ENCODE measurements at regions not wholly inside any gene's neighbourhood (a gene's known extent, or its start where the extent isn't known, plus 50 kb on each side); places are given as distances from the start of the nearest gene placed in this dataset.

DNA sequence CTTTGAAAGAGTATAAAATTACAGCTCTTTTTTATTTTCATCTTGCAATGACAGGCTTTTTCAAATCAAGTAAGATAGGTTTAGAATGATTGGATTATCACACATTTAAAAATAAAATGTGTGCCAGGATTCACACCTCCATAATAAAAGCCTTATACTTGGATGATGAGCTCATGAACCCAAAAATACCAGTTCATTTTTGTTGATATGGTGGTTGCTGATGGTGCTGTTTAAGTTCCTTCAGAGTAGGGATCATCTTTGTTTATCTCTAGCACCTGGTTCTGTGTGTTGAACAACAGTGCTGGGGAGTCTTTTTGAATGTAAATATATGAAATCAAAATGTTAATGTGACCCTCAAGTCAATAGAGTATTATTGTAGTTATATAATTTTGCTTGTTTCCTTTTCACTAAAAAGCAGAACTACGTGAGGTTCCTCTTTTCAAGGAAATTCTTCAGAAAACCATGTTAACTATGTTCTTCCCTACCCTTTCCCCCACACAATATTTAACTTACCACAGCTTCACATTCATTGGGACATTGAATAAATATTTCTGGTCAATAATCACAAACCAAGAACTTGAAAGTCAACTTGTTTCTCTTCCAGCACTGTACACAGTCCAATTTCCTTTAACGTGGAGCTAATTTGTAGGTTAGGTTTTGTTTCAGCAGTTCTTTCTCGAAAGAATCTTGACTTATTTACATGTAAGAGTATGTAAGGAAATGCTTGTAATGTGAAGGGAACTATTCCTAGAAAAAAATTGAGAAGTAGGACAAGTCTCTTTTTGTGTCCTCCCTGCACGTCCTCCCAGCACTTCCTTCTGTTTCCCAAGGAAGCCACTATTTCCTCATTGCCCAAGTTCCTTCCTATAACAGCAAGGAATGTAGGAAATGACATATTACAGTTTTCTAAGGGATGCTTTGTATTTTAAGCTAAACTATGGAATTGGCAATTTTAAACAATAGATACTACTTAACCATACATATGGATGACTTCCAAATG is 945.9 kb upstream of the CITED2 start:
- DNase-seq (ENCODE audit: low read depth): no peak

DNA sequence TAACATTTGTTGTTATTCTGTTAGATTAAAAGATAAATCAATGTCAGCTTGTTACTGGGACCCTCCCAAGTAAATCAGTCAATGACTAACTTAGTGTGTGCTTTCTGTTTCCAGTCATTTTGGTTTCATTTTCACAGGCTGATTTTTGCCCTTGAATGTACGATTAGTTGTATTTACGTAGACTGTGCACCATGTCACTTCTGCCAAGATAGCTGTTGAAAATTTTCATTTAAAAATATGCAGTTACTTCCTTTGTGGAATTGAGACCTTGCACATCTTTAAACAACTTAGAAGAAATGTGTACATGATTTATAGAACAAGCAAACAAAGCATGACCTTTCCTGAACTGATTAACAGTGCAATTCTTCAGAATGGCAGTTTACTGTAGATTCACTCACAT is 944.8 kb upstream of the CITED2 start:
- DNase-seq (ENCODE audit: low read depth): no peak

DNA sequence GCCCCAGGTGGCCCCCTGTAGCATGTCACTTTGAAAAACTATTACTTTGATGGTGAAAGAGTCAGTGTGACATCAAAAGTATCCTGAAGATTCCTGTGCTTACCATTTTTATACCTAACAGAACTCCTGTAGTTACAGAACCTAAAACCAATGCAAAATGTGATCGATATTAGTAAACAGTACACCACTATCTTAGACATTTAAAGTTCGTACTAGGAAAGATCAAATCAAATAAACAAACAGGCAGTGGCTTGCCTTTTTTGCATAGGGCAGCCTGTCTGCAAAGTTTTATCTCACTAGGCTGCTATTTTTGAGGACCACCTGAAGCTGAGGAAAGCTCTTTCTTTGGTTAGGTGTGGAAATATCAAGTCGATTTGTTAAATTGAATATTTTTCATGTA is 944.0 kb upstream of the CITED2 start:
- DNase-seq (ENCODE audit: low read depth): no peak

DNA sequence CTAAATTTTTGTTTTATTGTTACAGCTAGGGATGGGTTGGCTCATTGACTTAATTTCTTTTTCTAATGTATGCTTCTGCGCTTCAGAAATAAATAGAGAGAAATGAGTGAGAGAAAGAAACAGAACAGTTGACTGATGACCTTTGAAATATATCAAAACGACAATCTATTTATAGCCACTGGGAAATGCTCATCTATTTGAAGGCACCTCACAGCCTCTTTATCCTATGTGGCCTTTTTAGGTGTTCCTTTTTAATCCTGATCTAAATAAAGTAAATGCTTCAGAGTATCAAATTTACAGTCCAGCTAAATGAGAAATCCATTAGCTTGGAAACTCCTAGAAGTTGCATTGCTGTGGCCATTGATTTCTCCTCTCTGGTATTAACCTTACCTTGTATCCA is 943.5 kb upstream of the CITED2 start:
- no peak for DNase-seq (ENCODE audit: low read depth)

DNA sequence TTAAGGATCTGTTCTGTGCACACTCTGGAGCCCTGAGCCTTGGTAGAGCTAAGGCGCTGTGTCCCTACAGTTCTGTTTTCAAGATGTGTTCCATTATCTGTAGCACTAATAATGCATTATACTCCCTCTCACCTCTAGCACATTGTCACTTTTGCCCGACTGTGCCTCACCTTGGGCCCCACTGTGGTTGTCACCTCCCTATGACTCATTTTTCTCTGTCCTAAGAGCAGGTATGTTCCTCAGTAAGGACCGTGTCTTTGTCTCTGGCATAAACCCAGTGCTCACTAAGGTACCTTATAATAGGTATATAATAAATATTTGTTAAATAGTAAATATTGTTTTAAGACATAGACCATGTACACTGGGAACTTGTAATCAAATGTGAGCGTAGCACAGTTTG is 942.5 kb upstream of the CITED2 start:
- no peak for DNase-seq (ENCODE audit: low read depth)

DNA sequence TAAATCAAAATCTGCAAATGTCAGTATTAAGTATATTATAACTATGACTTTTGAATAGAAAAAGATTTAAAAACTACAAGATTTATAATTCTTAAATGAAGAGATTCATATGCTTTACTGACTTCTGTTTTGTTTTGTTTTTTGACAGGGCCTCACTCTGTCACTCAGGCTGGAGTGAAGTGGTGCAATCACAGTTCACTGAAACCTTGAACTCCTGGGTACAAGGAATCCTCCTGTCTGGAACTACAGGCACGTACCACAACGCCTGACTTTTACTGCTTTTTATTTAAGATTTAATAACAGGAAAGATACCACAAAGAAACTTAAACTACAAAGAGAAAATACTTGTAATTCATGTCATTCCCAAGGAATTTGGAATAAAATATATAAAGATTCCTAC is 940.2 kb upstream of the CITED2 start:
- no peak for DNase-seq (ENCODE audit: low read depth)

DNA sequence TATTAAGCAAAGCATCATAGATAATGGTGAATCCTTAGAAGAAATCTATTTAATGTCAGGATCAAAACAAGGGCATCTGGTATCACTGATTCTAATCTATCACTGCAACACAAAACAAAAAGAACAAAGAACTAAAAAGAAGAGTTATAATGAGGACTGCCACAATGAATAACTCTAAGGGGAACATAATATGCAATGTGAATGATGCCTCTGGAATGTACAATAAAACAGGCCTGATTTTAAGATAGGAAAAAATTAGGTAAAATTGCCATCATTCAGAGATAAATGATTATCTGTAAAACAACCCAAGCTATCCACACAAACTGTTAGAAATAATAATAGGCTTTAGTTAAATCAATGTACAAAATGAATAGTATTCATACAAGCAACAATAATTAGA is 936.7 kb upstream of the CITED2 start:
- DNase-seq (ENCODE audit: low read depth): no peak

DNA sequence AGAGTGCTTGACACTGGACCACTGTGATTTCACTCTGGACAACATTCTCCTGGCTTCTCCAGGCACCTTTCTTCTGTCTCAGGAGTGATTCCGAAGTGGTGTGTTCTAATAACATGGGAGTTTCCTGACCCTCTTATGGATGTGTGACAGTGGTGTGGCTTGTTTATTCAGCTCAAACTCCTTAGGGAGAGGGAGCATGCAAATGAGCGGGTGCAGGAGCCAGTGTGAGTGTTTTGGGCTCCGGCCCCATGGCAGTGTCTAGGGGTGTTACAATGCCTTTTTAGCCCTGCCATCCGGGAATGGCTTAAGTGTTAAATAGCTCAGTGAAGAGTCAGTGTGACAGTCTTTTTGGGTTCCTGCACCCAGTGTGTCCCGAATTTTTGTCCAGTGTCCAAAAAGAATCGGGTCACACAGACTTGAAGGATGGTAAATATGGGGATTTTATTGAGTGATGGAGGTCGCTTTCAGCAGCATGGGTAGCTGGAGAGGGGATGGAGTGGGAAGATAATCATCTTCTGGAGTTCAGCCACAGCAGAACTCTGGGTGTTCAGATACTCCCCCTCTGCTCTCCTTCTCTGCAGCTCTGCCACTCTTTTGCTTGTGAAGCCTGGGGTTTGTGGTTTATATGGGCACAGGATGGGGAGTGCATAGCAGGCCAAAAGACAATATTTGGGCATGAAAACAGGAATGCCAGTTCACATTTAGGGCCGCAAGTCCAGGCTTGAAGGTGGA is 928.9 kb upstream of the CITED2 start:
- no peak for DNase-seq (ENCODE audit: low read depth)

DNA sequence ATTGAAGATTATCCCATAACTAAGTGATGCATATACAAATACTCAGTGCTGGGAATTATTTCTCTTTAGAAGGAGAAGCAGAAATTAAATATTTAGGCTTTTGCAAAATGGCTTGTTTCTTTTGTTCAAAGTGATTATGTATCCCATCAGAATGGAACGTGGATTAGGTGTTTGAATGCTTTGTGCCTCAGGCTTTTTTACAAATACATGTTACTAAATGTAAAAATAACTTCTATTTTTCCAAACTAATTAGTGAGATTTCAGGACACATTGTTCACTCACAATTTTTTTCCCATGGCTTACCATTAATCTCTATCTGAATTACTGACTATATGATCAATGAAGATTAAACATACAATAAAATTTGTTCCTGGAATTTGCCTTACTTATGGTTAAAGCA is 925.9 kb upstream of the CITED2 start:
- no peak for DNase-seq (ENCODE audit: low read depth)

DNA sequence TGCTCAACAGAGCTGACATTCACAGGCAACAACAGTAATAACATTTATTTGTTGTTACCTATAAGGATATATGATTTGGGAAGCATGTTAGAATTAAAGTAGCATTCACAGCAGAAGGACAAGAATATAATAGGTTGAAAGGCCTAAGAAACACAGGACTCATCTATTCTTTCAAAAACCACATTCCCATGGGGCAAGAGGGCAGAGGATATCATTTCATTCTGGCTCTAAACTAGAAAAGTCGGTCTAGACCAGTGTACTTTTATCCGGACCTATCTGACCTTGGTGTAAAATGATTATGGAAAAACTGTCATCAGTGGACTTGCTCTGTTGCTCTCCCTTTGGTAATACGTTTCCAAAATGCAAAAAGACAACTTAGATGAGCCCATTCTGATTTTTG is 914.7 kb upstream of the CITED2 start:
- no peak for DNase-seq (ENCODE audit: low read depth)

DNA sequence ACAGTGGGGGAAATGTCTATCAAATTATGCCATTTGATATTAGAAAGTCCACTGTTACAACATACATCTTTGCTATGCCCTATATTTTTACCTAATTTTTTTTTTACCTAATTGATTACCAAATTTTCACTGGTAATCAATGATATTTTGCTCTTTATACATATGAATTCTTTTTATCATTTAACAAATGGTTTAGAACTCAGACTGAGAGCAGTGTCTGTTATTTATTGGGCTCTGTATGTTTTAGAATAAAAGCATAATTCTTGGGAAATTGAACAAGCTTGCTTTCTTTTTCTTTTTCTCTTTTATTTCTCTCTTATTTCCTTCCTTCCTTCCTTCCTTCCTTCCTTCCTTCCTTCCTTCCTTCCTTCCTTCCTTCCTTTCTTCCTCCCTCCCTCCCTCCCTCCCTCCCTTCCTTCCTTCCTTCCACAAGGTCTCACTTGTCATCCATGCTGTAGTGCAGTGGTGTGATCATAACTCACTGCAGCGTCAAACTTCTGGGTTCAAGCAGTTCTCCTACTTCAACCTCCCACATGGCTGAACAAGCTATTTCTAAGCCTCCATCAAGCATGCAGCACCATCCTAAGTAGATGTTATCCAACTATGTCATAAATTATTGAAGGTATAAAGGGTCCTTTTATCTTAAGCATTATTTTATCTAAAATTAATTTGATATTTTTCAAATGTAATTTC is 911.7 kb upstream of the CITED2 start:
- no peak for DNase-seq (ENCODE audit: low read depth)

DNA sequence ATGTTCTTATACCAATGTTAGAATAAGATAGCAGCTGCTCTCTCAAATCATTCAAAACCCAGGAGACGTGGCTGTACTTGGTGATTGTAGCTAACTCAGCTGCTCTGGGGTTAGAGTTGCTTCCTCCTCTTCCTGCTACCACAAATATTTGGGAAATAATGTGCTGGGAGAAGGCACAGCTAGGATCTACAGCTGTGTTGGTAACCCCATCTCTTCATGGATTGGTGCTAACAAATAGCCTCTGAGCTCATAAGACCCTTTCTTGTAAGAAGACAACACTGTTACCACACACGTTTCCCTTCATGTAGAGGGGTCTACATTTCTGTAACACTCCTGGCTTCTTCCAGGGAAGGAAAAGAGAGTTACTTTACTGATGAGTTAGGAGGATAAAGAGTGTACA is 911.0 kb upstream of the CITED2 start:
- DNase-seq (ENCODE audit: low read depth): no peak

DNA sequence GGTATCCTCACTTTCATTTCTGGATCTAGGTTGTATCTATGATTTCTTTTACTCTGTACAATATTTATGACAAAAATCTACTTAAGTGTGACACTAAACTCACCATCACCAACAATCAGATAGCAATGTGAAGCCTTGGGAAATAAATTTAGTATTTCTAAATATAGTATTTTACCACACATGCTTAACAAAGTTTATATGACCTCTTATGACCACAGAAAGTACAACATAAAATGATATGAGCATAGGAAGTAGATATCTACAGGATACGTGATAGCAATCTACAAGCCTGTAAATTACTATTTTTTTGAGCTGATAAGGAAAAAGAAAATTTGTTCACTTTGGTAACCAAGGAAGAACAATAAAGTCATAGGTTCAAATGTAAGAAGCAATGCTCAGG is 910.4 kb upstream of the CITED2 start:
- DNase-seq (ENCODE audit: low read depth): no peak

DNA sequence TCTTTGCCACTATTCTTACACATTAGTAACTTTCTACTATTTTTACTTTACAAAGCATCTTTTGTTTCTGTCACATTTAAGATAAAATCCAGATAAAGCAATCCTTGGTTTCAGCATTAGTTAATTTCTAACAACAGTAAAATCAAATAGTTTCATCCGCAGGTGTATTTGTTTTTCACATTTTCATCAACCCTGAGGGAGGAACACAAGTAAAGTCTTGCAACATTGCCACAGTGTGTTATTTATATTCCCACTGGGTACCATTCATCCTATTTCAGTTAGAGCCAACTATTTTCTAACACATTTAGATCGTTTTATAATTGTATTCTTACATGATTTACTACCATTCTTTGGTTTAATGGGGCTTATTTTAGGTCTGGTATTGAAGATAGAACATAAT is 908.7 kb upstream of the CITED2 start:
- no peak for DNase-seq (ENCODE audit: low read depth)

DNA sequence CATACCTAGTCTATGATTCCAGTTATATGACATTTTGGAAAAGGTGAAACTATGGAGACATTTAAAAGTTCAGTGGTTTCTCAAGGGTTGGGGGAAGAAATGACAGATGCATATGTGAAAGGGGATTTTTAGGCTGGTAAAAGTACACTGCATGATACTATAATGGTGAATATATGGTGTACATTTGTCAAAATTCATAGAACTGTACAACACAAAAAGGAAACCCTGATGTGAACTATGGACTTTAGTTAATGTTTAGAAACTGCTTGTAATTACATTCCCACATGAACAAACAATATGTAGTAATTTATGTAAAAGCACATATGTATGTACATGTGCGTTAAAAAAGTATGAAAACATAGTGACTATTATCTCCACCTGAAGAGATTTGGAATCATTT is 907.3 kb upstream of the CITED2 start:
- DNase-seq (ENCODE audit: low read depth): no peak

DNA sequence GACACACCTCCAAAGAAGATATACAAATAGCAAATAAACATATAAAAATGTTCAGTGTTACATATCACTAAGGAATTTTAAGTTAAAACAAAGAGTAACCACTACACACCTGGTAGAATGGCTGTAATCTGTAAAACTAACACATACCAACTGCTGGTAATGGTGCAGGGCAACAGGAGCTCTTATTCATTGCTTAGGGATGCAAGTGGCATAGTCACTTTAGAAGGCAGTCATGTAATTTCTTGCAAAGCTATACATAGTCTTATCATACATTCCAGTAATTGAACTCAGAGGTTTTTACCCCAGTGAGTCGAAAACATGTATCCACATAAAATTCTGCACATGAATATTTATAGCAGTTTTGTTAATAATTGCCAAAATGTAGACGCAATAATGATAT is 906.8 kb upstream of the CITED2 start:
- no peak for DNase-seq (ENCODE audit: low read depth)

DNA sequence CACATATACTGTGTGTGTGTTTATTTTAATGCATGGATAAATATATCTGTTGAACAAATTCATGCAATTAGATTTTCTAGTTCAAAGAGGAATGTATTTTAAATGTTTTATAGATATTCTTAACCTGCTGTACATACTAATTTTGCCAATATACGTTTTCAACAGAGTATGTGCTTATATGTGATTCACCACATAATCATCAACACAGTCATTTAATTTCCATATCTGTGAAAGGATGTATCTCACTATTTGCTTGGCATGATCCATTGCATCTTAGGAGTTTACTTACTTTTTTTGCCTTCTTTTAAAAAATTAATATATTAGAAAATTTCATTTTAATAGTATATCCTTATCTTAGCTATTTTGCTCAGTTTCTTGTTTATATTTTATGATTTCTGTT is 902.3 kb upstream of the CITED2 start:
- DNase-seq (ENCODE audit: low read depth): no peak

DNA sequence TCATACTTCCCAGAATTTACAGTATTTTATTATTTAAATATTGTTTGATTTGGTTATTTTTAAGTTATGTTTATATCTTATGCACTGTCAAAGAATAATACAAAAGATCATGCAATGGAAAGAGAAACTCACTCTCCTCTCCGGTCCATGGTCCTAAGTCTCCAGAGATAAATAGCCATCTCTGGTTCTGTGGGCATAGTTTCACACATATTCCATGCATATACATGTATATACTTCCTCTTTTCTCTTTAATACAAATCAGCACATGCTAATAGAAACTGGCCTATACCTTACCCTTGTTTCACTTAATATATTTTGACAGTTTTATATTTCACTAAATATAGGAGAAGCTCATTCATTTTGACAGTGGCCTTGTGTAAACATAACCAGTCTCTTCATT is 901.7 kb upstream of the CITED2 start:
- no peak for DNase-seq (ENCODE audit: low read depth)

DNA sequence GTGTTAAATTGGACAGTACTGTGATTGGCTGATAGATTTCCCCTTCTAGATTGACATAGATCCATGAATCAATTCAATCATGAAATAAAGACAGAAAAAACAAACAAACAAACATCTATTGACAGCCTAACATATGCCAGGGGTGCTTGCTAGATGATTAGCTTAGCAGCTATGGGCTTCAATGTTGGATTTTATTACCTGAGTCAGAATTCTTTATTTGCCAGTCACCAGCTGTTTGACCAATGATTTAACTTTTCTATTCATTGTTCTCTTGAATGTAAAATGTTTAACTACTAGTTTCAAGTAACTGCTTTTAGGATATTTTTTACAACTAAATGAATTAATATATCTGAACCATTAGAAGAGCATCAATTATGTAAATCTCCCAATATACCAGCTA is 901.3 kb upstream of the CITED2 start:
- DNase-seq (ENCODE audit: low read depth): no peak

DNA sequence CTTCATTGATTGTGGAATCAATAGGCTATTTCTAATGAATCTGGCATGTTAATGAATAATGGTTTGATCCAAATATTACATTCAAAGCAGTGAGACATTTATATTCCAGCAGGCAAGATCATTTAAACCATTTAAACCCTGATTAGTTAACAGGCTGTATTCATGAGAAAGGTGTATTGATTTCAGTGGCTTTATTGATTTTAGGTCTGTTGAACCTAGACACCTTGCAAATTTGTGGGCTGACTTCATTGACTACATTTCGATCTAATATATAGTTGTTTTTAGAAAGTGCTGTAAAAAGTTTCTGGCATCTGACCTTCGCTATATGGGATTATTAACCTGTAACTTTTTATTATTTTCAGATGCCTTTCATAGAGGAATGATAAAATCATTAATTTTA is 900.1 kb upstream of the CITED2 start:
- DNase-seq (ENCODE audit: low read depth): no peak

DNA sequence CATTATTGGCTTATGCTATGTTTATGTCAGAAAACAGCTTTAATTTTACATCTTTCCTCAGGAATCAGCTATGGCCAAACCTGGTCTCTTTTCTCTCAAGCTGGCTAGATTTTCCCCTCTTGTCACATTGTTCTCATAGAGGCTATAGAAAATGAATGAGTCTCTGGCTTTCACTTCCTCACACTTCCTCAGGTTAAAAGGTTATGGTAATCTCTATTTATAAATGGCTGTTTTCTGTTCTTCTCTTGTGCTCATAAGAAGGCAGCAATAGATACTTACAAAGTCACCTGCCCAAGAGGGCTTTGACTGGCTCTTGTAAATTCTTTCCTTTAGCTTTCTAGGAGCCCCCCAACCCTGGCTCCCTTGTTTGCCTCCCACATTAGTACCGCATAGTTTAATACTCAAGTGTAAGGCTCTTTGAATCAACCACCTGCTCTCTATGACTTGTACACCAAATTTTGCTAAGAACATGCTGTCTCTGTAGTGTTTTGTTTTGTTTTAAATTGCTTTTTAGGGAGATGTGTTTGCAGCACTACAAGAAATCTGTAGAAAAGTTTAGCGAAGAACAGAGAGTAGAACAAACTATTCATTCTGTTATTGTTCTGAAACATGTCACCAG is 897.4 kb upstream of the CITED2 start:
- no peak for DNase-seq (ENCODE audit: low read depth)

DNA sequence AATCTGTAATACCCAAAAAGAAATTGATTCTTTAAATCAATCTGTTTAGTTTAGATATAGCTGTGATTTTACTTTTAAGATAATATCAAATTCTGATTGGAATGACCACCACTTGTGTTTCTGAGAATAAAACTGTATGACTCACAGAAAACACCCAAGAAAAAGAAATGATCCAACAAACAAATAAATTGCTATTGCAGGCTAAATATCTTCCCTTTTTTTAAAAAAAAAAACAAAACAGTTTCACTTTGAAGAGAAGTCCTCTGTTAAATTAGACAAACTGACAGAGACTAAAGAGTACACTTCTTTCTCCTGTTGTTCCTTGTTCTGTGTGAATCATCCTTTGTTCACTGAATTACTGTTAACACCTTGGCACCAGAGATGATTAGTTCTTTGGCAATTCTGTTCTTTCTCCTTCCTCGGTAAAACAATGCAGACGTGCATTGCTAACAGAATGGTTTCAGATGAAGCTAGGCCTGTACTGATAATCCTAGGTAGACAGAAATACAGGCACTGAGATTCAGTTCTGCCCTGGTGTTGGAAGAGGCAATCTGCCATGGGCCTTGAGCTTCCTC is 895.2 kb upstream of the CITED2 start:
- DNase-seq (ENCODE audit: low read depth): no peak
